ENCODE measurements at regions not wholly inside any gene's neighbourhood (a gene's known extent, or its start where the extent isn't known, plus 50 kb on each side); places are given as distances from the start of the nearest gene placed in this dataset.

GRCh38 chr4:59818656-59819055 lies 1381.5 kb upstream of the ADGRL3 start:
- Histone ChIP-seq H3K27me3 (ENCODE audit: insufficient read depth, low read length, poor library complexity, severe bottlenecking) (no peaks in the 10 kb centered on the region), H3K79me2 (ENCODE audit: insufficient read depth, low read length) (no peaks in the 10 kb centered on the region), H3K9me2 (replicated peaks; ENCODE audit: low read depth, low read length) (no peaks in the 10 kb centered on the region), H2AFZ (ENCODE audit: low read length) (peak overlapping the region; percentile 90), H4K20me1 (ENCODE audit: insufficient read depth, low read length, poor library complexity, severe bottlenecking) (no peaks in the 10 kb centered on the region), H3K9me3 (ENCODE audit: insufficient read depth, low read depth, low read length) (no peaks in the 10 kb centered on the region), H3F3A (ENCODE audit: low read depth) (no peaks in the 10 kb centered on the region), H3K9ac (ENCODE audit: low read depth, low read length, poor library complexity, severe bottlenecking) (peak overlapping the region; percentile 53), H3K36me3 (ENCODE audit: insufficient read depth, low read length) (no peaks in the 10 kb centered on the region), H3K4me2 (ENCODE audit: low read depth, low read length, poor library complexity, severe bottlenecking) (peak overlapping the region; percentile 50), H3K4me3 (ENCODE audit: low read length, poor library complexity, severe bottlenecking) (peak overlapping the region; percentile 65), H3K4me1 (ENCODE audit: insufficient read depth, low read length, poor library complexity, severe bottlenecking) (no peaks in the 10 kb centered on the region)
- TF ChIP-seq CTCF (conservative IDR thresholded peaks at IDR 0.05; ENCODE audit: low read length) (no peak), EZH2phosphoT487 (IDR thresholded peaks at IDR 0.05; ENCODE audit: borderline replicate concordance) (no peak)

GRCh38 chr4:59823311-59823710 lies 1376.8 kb upstream of the ADGRL3 start:
- no peaks in the 10 kb centered on the region for H3K9me3 ChIP-seq (ENCODE audit: insufficient read depth, low read depth, low read length)
- TF ChIP-seq CTCF (conservative IDR thresholded peaks at IDR 0.05; ENCODE audit: low read length) (no peak), EZH2phosphoT487 (IDR thresholded peaks at IDR 0.05; ENCODE audit: borderline replicate concordance) (no peak)
- no peaks in the 10 kb centered on the region for H3F3A ChIP-seq (ENCODE audit: low read depth)
- no peaks in the 10 kb centered on the region for H4K20me1 ChIP-seq (ENCODE audit: insufficient read depth, low read length, poor library complexity, severe bottlenecking)
- no peak overlapping the region for H3K4me3 ChIP-seq (ENCODE audit: low read length, poor library complexity, severe bottlenecking)
- H3K4me1 ChIP-seq (ENCODE audit: insufficient read depth, low read length, poor library complexity, severe bottlenecking) = no peaks in the 10 kb centered on the region
- H3K36me3 ChIP-seq (ENCODE audit: insufficient read depth, low read length) = no peaks in the 10 kb centered on the region
- H3K9ac ChIP-seq (ENCODE audit: low read depth, low read length, poor library complexity, severe bottlenecking) = no peak overlapping the region
- no peaks in the 10 kb centered on the region for H3K79me2 ChIP-seq (ENCODE audit: insufficient read depth, low read length)
- H2AFZ ChIP-seq (ENCODE audit: low read length) = no peak overlapping the region
- H3K9me2 ChIP-seq (replicated peaks; ENCODE audit: low read depth, low read length) = no peaks in the 10 kb centered on the region
- no peaks in the 10 kb centered on the region for H3K27me3 ChIP-seq (ENCODE audit: insufficient read depth, low read length, poor library complexity, severe bottlenecking)
- no peak overlapping the region for H3K4me2 ChIP-seq (ENCODE audit: low read depth, low read length, poor library complexity, severe bottlenecking)

GRCh38 chr4:59825104-59825503 lies 1375.0 kb upstream of the ADGRL3 start:
- TF ChIP-seq EZH2phosphoT487 (IDR thresholded peaks at IDR 0.05; ENCODE audit: borderline replicate concordance) = no peak
- Histone ChIP-seq H3K36me3 (ENCODE audit: insufficient read depth, low read length) (no peaks in the 10 kb centered on the region), H3K9ac (ENCODE audit: low read depth, low read length, poor library complexity, severe bottlenecking) (no peak overlapping the region), H3K27me3 (ENCODE audit: insufficient read depth, low read length, poor library complexity, severe bottlenecking) (no peaks in the 10 kb centered on the region), H3K4me3 (ENCODE audit: low read length, poor library complexity, severe bottlenecking) (no peak overlapping the region), H3K79me2 (ENCODE audit: insufficient read depth, low read length) (no peaks in the 10 kb centered on the region), H3K4me1 (ENCODE audit: insufficient read depth, low read length, poor library complexity, severe bottlenecking) (no peaks in the 10 kb centered on the region), H3F3A (ENCODE audit: low read depth) (no peaks in the 10 kb centered on the region), H4K20me1 (ENCODE audit: insufficient read depth, low read length, poor library complexity, severe bottlenecking) (no peaks in the 10 kb centered on the region), H3K4me2 (ENCODE audit: low read depth, low read length, poor library complexity, severe bottlenecking) (no peak overlapping the region), H3K9me3 (ENCODE audit: insufficient read depth, low read depth, low read length) (no peaks in the 10 kb centered on the region), H3K9me2 (replicated peaks; ENCODE audit: low read depth, low read length) (no peaks in the 10 kb centered on the region), H2AFZ (ENCODE audit: low read length) (no peak overlapping the region)

GRCh38 chr4:59831746-59832145 lies 1368.4 kb upstream of the ADGRL3 start:
- Histone ChIP-seq H2AFZ (ENCODE audit: low read length) (no peak overlapping the region), H3K9me2 (replicated peaks; ENCODE audit: low read depth, low read length) (no peaks in the 10 kb centered on the region), H3K4me3 (ENCODE audit: low read length, poor library complexity, severe bottlenecking) (no peak overlapping the region), H3K9ac (ENCODE audit: low read depth, low read length, poor library complexity, severe bottlenecking) (no peak overlapping the region), H3K79me2 (ENCODE audit: insufficient read depth, low read length) (no peaks in the 10 kb centered on the region), H3K27me3 (ENCODE audit: insufficient read depth, low read length, poor library complexity, severe bottlenecking) (no peaks in the 10 kb centered on the region), H3K4me1 (ENCODE audit: insufficient read depth, low read length, poor library complexity, severe bottlenecking) (no peaks in the 10 kb centered on the region), H3F3A (ENCODE audit: low read depth) (no peaks in the 10 kb centered on the region), H4K20me1 (ENCODE audit: insufficient read depth, low read length, poor library complexity, severe bottlenecking) (no peaks in the 10 kb centered on the region), H3K4me2 (ENCODE audit: low read depth, low read length, poor library complexity, severe bottlenecking) (no peak overlapping the region), H3K9me3 (ENCODE audit: insufficient read depth, low read depth, low read length) (no peaks in the 10 kb centered on the region), H3K36me3 (ENCODE audit: insufficient read depth, low read length) (no peaks in the 10 kb centered on the region)
- no peak for TF ChIP-seq CTCF (conservative IDR thresholded peaks at IDR 0.05; ENCODE audit: low read length)
- TF ChIP-seq EZH2phosphoT487 (IDR thresholded peaks at IDR 0.05; ENCODE audit: borderline replicate concordance) = no peak
